ENCODE measurements at regions not wholly inside any gene's neighbourhood (a gene's known extent, or its start where the extent isn't known, plus 50 kb on each side); places are given as distances from the start of the nearest gene placed in this dataset.
A peak's percentile ranks its signal among the peaks of the same experiment; 100 is the strongest.
"Not testable (repeated sequence)": the region's sequence is repeated elsewhere in the genome, so short reads cannot be mapped to it uniquely, and the experiment has no call there.

DNA sequence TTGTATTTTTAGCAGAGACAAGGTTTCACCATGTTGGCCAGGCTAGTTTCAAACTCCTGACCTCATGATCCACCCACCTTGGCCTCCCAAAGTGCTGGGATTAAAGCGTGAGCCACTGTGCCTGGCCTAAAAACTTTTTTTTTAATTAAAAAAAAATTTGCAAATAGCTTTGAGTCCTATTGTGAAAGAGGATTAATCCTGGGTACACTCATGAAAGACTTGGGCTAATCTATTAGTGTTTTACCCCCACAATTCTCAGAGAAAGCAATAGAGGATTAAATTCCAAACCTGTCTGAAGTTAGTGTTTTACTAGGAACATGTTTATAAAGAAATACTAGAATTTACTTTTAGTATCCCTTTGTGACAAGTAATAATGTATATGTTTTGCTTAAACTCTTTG, 76.9 kb upstream of the ITGB1 start:
- no peak for DNase-seq

DNA sequence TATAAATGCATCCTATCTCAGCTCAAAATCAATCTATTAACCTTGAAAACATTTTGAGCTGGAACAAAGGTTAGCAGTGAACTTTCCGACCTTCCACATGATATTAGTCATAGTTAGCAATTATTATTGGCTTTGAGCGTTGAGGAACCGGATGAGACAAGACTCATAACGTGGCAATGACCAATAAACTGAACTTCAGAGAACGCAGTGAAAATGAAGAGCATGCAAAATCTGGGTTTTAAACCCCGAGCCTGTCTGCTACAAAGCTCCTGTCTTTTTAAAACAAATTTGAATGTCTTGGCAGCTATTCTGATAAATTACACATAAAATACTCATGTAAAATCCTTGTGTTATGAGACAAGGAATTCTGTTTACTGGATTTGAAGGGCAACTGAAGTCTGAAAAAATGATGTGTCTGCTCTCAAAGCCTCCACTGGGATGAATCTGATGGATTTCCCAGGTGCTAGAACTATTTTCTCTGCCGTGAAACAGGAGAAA, 74.7 kb upstream of the ITGB1 start:
- DNase-seq: no peak

DNA sequence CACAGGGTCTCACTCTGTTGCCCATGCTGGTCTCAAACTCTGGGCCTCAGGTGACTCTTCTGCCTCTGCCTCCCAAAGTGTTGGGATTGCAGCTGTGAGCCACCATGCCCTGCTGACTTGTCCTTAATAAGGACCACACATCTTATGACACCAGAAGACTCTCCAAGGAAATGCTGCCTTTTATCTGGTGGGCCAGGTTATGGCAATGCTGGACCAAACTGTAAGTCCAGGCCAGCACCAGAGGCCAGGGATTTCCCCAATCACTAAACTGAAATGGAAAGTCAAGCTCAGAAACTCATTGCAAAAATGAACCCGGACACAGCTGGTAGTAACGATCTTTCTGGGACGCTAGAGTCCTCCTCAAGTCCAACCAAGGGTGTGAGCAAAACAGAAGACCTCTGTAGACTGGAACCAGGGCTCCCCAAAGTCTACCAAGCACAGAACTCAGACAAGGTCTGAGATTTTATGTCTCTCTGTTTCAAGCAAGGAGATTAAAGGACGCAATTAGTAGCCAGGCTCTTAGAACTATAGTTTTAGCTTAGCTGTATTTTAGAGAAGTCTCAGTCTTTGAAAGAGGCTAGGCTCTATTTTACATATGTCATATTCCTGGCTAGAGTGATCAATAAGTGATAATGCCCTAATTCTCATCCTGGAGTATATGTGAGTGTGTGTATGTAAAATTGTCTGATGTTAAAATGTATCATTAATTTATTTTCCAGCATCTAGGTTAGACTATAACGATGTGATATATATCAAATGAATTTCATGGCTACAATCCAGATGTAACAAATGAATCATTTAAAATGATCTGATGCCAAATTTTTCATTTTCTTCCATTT, 74.0 kb upstream of the ITGB1 start:
- no peak for DNase-seq

GRCh38 chr10:33031171-33031570, 73.1 kb upstream of the ITGB1 start:
- DNase-seq: no peak

GRCh38 chr10:33028515-33028914, 70.5 kb upstream of the ITGB1 start:
- DNase-seq: not testable (repeated sequence)

DNA sequence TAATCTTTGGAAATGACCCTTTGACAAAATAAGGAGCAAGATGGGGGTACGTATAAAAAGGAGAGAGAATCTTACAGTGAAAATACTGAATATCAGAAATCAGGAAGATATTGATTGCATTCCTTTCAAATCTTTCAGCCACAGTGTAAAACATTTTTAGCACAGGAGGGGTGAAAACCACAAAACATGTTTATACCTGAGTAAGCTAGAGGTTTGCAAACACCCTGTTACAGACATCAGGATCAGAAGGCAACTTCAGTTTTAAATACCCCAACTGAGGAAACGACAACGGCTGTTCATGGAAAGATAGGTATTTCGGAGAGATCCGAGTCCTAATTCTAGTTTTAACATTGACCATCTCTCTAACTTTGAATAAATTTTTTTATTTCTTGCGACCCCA, 69.1 kb upstream of the ITGB1 start:
- no peak for DNase-seq

DNA sequence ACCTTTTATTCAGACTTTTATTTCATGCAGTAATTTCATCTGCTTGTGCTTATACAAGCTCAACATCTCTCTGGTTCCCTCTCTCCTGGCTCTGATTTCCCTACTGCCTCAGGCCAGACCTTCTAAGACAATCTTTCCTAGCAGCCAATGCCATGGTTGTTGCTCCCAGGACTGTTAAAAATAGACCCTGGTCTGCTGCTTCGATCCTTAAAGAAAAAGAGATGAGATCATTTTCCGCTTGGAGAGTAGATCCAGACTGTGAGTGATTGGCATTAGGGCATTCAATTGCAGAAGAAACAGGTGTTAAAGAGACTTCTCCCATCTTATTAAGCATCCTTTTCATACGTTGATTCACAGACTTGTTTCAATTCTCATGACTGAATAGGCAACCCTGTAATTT, 68.4 kb upstream of the ITGB1 start:
- DNase-seq: no peak

DNA sequence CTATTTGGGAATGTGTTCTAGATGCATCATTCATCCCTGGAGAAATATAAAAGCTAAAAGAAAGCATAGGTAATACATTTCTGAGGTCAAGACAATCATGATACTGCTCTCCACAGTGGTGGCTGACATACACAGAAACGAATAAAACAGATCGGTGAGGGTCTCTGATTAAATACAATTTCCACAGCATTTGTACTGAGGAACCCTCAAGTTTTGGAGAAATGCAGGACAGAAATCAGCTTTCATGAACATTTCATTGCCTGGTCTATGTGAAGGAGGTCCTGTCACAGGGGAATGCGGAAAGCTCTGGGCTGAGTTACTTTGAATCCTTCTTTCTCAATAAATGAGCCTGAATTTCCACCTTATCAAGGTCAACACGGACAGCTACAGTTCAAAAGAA, 67.9 kb upstream of the ITGB1 start:
- no peak for DNase-seq

DNA sequence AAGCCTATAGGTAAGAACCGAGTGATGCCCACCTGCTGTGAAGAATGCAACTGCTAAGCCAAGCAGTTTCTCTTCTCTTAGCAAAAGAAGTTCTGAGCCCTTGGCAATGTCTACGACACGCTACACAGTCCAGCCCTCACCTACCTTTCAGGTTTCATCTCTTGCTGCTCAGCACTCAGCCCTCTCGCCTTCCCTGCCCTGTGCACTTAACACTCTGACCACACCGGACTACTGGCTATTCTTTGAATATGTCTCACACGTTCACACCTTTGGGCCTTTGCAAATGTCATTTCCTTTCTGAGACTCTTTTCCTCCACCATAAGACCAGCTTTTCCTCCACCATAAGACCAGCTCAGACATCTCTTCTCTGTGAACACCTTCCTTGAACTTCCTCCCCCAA, 67.0 kb upstream of the ITGB1 start:
- no peak for DNase-seq

GRCh38 chr10:33022691-33023090, 64.7 kb upstream of the ITGB1 start:
- no peak for DNase-seq

GRCh38 chr10:33022090-33022489, 64.1 kb upstream of the ITGB1 start:
- no peak for DNase-seq

DNA sequence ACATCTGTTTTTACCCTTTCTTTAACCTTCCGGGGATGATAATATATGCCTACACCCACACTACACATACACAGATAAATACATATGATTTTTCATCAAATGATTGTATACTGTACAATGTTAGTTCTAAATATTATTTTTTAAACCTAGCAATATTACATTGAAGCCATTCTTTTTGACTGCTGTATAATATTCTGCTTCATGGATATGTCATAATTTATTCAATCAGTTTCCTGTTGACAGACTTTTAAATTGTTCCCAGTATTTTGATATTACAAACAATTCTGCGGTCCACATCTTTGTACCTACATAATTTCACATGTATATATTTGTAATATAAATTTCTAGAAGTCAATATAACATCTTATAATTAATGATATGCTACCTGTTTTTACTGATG, 59.0 kb upstream of the ITGB1 start:
- no peak for DNase-seq

DNA sequence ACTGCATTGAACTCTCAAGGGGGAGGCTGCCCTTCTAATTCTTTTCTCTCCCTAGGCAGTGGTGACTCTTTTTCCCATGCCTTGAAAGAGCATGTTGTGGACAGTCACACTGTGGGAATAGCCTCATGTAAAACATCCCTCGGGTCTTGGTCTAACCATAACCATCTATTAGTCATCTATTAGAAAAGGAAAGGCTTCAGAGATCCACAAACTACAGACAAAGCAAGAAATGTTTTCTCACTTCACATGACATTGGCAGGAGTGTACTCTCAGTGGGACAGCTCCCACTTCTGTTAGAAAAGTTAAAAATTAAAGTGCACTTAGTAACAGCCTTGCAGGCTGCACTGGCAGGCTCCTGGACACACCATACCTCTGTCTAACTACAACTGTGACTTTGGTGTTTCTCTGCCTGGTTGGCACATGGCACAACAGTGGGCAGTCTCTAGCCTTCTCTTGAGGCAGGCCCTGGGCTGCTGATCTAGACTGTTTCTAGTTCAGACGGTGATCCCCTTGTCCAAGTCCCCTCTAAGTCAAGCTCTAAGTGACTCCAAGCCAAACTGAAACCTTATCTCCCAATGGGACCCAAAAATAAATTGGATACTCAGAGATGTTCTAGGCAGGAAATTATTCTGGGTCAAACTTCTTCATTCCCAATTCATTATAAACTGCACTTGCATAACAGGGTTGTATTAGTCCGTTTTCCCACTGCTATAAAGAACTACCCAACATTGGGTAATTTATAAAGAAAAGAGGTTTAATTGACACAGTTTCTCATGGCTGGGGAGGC, 57.9 kb upstream of the ITGB1 start:
- no peak for DNase-seq

DNA sequence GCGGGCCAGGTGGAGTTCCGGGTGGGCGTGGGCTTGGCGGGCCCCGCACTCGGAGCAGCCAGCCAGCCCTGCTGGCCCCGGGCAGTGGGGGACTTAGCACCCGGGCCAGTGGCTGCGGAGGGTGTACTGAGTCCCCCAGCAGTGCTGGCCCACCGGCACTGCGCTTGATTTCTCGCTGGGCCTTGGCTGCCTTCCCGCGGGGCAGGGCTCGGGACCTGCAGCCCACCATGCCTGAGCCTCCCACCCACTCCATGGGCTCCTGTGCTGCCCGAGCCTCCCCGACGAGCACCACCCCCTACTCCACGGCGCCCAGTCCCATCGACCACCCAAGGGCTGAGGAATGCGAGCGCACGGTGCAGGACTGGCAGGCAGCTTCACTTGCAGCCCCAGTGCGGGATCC, 55.3 kb upstream of the ITGB1 start:
- not testable (repeated sequence) for DNase-seq

DNA sequence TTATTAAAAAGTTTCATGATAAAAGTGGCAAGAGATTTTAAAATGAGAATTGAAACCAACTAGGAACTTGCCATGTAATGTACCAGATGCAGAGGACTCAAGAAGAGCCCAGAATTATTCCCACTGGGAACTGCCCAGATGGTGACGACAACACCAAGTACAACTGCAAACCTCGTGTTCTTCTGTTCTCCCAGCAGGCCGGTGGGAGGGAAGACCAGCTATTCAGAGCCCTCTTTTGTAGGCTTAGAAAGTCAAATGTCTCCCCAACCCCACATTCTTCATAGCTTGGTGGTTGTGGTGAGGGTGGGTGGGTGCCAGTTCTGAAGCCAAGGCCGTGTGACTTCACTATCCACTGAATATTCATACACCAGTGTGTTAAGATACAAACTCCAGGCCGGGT, 54.3 kb upstream of the ITGB1 start:
- DNase-seq: peak; percentile 20

DNA sequence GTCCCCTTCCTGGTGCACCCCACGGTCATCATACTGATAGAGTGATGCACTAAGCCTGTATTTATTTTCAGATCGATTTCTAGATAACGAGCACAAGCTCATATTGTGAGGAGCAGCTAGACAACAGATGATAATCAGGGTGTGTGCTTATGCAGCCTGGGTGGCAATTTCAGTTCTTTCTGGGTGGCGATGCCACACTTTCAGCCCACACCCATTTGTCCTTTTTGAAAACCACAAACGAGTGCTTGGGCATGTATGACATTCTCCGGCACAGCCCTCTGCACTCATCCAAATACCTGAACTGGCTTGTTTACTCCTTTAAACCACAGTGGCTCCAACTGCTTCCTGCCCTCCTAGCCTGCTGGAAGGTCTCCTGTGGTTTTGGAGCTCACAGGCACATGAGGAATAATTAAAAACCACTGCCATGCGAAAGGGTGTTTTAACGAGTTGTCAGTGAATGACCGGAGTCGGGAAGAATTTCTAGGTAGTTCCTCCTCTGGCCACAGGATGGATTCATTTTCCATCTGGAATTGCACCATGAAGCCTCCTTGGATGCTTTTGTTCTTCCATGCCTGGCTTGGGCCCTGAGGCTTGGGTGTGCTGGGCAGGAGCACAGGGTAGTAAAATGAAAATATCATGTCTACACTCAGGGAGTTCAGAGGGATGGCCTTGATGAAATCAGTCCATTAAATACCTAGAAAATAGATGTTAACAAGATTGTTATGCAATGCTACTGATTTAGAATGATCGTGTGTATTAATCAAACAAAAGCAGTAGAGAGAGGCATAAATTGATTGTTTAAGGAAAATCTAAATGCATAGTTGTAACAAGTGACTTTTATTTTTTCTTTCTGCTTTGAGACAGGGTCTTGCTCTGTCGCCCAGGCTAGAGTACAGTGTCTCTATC, 52.4 kb upstream of the ITGB1 start:
- DNase-seq: no peak

GRCh38 chr10:33009244-33010131, 51.5 kb upstream of the ITGB1 start:
- DNase-seq: no peak

- peak; percentile 19 for DNase-seq
Measured at GRCh38 chr10:33008499-33009243, 50.6 kb upstream of the ITGB1 start.

GRCh38 chr10:33007731-33008381, 49.8 kb upstream of the ITGB1 start:
- not testable (repeated sequence) for DNase-seq
